HG02678 (cell line): ENCODE measurements at regions not wholly inside any gene's neighbourhood (a gene's known extent, or its start where the extent isn't known, plus 50 kb on each side); places are given as distances from the start of the nearest gene placed in this dataset.
"Not testable (repeated sequence)": the region's sequence is repeated elsewhere in the genome, so short reads cannot be mapped to it uniquely, and the experiment has no call there.

ENCODE experiments used
- ATAC-seq: cut with Tn5 transposase; IDR thresholded peaks from one replicate; pipeline ENCODE4 v1.9.1; 2021; ENCODE audit warnings: mild to moderate bottlenecking, moderate library complexity; ENCODE audit not compliant: unreplicated experiment

DNA sequence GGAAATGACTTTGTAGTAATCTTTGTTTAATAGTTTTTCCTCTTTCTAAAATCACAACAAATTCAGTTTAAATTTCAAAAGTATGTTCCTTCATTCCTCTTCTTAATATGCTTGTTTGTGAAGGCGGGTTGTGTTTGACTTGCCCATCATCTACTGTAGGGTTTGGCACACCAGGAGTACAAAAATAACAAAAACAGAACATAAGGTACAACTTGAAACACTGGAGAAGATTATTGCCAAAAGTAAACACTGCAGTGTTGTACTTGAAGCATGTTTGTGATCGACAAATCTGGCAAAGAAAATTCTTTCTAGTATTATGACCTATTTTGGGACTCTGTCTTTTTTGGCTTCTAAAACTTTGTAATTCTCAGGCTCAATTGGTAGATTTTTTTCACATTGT, 518.6 kb downstream of the SLITRK5 start:
- no peak for ATAC-seq

DNA sequence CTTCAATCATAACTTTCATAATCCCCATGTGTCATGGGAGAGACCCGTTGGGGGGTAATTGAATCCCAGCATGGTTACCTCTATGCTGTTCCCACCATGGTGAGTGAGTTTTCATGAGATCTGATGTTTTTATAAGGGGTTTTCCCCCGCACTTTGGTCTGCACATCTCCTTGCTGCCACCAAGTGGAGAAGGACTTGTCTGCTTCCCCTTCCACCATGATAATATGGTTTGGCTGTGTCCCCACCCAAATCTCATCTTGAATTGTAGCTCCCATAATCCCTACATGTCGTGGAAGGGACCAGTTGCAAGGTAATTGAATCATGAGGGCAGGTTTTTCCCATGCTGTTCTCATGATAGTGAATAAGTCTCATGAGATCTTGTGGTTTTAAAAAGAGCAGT, 524.9 kb downstream of the SLITRK5 start:
- no peak for ATAC-seq

DNA sequence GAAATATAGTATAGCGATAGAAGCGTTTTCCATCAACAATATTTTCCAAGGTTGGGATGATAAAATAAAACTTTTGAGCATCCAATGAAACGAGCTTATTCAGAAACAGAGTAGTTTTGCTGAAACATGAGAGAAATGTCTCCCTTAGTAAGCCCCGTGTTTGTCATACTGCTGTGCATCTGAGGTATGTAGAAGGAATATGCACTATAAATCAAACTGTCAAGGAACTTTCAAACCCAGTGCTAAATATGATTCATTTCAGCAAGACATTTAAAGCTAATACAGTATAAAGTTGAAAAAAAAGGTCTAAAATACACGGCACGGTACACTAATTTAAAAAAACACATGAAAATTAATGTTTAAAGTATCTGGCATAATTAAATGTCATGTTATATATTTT, 546.2 kb downstream of the SLITRK5 start:
- no peak for ATAC-seq

DNA sequence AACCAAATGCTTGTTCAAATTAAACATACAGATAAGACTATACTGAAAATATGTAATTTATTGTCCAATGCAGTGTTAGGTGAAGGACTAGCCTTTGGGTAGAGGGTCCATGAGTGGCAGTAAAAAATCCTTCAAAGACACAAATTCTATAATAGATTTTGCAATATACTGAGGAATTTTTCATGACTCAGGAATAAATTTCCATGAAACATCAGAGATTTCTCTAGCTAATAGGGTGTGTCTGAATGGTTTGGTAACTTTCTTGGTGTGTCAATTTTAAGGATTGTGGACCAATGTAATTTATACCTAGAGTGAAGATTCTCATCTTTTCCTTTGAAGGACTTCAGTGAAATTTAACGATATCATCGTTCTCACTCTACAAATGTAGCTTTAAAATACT, 546.7 kb downstream of the SLITRK5 start:
- ATAC-seq: no peak

DNA sequence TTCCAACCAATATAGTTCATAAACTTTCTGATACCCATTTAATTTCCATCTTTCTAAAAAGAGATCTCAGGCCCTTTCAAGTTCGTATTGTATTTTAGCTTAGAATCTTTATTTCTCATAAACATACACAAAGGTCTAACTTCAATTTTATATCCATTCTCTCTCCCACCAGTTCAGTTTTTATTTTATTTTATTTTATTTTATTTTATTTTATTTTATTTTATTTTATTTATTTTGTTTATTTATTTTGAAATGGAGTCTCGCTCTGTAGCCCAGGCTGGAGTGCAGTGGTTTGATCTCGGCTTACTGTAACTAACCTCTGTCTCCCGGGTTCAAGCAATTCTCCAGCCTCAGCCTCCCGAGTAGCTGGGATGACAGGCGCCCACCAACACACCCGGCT, 552.8 kb downstream of the SLITRK5 start:
- ATAC-seq: no peak

DNA sequence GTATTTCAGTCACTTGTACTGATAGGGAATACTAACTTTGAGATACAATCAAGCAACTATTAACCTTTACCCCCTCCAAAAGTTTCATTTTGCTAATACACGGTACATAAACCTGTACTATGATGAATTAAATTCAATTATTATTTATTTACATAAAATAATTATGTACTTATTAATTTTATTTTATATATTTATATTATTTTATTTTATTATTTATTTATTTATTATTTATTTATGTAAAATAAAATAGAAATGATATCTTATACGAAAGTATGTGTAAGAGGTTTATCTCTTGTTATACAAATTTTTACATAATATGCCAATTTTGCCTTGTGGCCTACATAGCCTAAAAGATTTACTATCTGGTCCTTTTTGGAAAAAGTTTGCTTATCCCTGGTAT, 564.3 kb downstream of the SLITRK5 start:
- ATAC-seq: no peak

DNA sequence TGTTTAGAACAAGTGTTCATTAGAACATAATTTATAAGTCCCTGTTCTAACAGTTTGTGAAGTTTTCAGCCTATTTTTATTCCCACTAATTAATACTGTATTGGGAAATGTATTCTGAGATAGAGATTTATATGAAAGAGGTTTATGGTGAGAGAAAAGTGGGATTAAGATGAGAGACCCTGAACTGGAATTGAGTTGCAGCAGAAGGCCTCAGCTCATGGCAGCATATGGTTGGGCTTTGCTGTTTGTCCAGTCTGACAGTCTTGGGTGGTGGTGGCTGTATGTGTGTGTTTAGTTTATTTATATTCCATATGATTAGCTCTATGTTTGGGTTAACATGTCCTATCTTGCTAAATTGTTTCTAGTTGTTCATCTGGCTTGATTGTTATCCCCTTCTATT, 575.1 kb downstream of the SLITRK5 start:
- no peak for ATAC-seq

DNA sequence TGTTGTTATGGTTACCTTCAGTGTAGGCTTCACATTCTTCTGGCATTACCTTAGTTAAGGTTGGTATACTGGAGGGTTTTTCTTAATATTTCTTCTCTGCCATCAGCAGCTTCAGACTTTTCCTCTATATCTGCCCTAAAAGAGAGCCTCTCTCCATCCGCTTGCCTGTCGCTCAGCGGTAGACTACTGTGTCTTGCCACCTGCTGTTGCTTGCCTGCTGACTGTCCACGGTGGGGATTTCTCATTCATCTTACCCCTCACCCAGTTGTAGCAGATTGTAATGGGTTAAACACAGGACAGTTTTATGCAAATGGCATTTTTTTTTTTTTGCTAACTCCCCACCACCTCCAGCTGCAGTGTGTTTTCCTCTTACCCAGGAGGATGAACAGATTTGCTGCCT, 577.2 kb downstream of the SLITRK5 start:
- no peak for ATAC-seq

DNA sequence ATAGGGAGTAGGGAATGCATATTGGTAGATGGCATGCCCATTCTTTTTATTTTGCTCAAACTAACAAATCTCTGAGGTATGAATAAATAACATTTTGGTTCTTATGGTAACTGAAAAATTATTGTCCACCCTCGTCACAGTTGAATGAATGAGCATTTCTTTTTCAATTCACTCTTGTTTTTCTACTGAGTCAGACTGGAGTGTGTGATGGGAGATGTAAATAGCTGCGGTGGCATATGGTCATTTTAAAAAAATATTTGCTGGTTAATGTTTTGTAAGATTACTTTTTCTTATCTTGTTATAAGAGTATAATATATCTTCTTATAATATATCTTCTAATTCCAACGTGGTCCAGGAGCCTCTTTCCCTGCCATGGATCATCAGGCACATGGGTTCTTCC, 586.5 kb downstream of the SLITRK5 start:
- no peak for ATAC-seq

DNA sequence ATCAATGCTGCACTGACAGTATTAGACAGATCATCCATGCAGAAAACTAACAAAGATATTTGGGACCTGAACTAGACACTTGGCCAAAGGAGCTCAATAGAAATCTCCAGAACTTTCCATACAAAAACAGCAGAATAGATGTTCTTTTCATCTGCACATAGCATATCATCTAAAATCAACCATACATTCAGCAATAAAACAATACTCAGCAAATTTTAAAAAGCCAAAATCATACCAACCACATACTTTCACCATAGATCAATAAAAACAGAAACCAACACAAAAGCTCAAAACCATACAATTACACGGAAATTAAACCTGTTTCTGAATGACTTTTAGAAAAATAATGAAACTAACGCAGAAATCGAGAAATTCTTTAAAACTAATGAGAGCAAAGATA, 592.6 kb downstream of the SLITRK5 start:
- ATAC-seq: no peak

DNA sequence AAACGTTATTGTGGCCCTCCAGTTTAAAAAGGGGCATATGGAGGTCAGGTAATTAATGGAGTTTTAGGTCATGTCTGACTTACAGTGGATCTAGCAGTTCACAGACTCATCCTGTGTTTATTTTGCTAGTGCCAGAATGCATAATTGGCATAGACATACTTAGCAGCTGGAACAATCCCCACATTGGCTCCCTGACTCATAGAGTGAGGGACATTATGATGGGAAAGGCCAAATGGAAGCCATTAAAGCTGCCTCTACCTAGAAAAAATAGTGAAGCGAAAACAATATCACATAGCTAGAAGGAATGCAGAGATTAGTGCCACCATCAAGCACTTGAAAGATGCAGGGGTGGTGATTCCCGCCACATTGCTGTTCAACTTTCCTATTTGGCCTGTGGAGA, 610.7 kb downstream of the SLITRK5 start:
- ATAC-seq: no peak

DNA sequence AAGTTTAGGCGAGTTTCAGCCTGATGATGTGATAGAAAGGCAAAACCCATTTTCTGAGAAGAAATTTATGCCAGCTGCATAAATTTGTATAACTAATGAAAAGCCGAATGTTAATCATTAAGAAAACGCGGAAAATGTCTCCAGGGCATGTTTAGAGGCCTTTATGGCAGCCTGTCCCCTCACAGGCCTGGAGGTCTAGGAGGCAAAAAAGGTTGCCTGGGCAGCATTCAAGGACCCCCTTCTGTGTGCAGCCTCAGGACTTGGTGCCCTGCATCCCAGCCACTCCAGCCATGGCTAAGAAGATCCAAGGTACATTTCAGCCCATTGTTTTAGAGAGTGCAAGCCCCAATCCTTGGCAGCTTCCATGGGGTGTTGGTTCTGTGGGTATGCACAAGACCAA, 614.2 kb downstream of the SLITRK5 start:
- ATAC-seq: no peak

DNA sequence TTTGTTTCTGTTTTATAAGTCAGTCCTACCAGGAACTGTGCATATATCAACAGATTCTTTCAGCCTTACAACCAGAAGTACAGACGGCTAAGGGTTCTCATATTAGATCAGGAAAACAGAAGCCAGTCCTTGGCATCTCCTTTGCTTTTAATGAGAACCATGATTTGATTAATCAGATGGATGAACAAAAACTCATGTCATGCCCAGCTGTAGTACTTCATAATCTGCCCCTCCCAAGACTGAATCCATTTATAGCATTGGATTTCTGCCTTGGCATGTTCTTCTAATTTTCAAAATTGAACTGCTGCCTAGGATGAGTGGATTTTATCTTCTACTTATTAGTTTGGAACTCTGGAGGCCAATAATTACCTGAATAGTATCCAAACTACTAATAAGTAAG, 617.2 kb downstream of the SLITRK5 start:
- no peak for ATAC-seq

DNA sequence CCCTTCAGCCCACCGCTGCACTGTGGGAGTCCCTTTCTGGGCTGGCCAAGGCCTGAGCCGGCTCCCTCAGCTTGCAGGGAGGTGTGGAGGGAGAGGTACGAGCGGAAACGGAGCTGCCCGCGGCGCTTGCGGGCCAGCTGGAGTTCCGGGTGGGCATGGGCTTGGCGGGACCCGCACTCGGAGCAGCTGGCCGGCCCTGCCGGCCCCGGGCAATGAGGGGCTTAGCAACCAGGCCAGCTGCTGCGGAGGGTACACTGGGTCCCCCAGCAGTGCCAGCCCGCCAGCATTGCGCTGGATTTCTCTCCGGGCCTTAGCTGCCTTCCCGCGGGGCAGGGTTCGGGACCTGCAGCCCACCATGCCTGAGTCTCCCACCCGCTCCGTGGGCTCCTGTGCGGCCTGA, 620.6 kb downstream of the SLITRK5 start:
- not testable (repeated sequence) for ATAC-seq

DNA sequence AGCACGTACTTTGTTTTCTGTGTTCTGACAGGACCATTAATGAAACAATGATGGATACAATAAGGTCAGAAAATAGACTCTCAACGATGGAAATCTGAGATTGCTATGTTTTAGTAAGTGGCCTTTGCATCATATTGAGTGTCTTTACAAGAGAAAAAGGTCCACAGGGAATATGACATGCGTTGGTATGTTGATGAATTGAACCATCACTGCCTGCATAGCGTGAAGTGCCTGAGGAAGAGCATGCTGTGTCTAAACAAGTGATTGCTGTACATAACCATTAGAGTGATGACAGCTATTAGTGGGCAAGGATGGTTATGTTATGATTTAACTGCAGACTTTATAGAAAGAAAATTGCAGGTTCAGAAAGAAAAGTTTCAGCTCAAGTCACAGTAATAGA, 623.2 kb downstream of the SLITRK5 start:
- no peak for ATAC-seq

DNA sequence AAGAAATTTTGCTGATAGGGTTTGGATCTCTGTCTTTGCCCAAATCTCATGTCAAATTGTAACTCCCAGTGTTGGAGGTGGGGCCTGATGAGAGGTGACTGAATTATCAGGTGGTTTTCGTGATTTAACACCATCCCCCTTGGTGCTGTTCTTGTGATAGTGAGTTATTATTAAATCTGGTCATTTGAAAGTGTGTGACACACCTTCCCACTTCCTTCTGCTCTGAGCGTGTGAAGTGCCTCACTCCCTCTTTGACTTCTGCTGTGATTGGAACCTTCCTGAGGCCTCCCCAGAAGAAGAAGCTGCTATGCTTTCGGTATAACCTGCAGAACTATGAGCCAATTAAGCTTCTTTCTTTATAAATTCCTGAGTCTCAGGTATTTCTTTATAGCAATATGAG, 632.0 kb downstream of the SLITRK5 start:
- no peak for ATAC-seq

DNA sequence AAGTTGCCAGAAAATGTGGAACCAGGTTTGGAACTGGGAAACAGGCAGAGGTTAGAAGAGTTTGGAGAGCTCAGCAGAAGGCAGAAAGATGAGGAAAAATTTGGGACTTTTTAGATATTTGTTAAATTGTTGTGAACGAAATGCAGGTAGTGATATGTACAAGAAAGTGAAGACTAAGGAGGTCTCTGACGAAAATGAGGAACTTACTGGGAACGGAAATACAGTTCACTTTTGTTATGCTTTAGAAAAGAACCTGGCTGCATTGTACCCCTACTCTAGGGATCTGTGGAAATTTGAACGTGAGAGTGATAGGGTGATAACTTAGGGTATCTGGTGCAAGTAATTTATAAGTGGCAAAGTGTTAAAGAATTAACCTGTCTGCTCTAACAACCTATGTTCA, 632.4 kb downstream of the SLITRK5 start:
- ATAC-seq: no peak

DNA sequence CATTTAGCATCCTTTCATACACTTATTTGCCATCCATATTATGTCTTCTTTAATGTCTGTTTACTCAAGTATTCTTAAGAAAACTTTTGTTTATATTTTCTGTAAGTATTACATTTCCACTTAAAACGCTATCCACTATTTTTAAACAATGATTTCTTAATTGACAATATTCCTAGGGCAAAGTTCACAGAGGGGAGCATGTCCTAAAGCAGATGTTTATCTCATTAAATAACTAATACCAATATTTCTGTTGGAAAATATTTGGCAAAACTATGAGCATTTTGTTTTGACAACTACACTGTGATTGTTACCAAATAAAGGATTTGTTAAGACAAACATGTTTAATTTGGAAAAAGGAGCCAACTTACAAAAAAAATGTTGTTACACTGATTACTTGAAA, 643.3 kb downstream of the SLITRK5 start:
- no peak for ATAC-seq

DNA sequence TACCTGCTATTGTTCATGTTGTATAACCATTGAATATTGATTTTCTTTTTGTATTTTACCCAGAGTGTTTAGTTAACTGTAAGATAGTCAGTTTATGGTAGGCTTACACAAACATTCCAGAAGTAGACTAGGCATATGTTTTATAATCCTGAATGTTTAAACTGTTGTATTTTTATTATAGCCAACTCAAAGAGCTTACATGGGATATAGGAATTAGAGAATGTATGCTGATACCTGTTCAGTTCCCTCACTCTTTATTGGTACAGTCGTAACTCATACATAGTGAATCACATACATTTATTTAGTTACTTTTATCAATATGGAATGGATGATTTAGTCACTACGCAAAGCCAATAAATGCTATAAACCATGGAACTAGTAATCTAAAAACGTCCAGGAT, 657.9 kb downstream of the SLITRK5 start:
- no peak for ATAC-seq

DNA sequence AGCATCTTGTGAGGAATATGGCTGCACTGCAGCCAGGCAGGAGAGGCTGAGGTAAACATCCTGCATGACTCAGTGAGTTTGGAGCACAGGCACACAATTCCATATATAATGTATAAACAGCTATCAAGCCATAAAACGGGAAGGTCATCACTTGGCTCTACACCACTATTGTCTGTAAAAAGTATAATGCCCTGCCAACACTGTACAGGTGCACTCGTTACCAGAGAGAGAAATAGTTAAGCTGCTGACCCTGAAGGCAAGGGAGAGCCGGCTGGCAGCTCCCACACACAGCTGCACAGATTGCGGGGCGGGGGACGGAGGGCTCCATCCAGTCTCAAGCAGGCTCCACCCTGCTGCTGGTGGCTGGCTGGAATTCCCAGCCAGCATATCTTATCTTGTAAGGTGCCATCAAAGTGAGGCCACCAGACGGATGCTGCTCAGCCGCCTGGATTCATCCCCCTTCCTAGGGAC, 668.1 kb downstream of the SLITRK5 start:
- no peak for ATAC-seq

DNA sequence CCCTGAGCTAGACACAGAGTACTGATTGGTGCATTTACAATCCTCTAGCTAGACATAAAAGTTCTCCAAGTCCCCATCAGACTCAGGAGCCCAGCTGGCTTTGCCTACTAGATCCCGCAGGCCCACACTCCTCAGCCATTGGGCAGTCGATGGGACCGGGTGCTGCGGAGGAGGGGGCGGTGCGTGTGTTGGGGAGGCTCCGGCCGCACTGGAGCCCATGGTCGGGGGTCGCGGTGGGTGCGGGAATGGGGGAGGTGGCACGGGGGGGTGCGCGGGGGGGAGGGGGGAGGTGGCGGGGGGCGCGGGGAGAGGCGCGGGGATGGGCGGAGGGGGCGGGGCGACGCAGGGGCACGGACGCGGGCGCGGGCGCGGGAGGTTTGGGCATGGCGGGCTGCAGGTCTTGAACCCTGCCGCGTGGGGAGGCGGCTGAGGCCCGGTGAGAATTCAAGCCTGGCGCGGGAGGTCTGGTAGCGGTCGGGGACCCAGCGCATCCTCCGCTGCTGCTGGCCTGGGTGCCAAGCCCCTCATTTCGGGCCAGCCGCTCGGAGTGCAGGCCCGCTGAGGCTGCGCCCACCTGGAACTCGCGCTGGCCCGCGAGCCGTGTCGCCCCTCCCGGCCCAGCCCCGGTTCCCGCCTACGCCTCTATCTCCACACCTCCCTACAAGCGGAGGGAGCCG, 674.1 kb downstream of the SLITRK5 start:
- no peak for ATAC-seq

DNA sequence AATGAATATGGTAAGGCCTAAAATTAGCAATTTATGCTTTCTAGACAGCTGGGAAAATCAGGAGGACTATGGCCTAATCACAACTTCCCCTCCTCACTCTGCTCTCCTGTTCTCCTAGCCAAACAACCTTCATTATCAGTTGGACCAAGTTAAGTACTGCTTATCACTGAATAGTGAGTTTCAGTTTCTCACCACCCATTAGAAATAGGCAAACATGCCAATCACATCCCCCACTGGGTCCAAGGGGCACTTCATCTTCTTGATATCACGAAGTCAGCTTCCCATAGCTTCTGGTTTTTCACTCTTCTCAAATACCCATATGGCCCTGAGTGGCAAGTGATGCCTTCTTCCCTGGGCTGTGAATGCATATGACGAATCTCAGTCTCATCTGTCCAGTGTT, 689.6 kb downstream of the SLITRK5 start:
- ATAC-seq: no peak

DNA sequence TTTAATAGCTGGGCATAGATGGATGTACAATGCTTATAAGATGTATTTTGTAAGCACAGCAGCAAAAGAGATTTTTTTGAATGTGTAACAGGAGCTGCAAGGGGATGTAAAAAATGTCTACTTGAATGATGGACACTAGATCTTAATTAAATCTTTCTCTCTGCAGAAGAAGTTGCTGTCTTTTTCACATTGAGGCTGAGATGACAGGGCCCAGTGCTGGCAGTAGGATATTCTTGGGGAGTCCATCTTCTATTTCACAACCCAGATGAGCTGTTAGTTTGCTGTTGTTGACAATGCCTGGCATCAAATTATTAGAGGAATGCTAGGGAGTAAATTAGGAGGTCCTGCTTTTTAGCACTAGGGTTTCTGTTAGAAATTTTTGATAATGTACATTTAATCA, 698.7 kb downstream of the SLITRK5 start:
- no peak for ATAC-seq
